T-helper 2 cell (primary cell): ENCODE measurements at regions not wholly inside any gene's neighbourhood (a gene's known extent, or its start where the extent isn't known, plus 50 kb on each side); places are given as distances from the start of the nearest gene placed in this dataset.
A peak's percentile ranks its signal among the peaks of the same experiment; 100 is the strongest.
"Not testable (repeated sequence)": the region's sequence is repeated elsewhere in the genome, so short reads cannot be mapped to it uniquely, and the experiment has no call there.

Experiments
- DNase-seq, 5 experiments: peaks; one replicate each; pipeline versions ENCODE4 v3.0.0 to v3.0.0-alpha.2; 2012 to 2022

GRCh38 chrX:35406386-35406785 is 391.8 kb upstream of the MAGEB16 start:
- DNase-seq = no peak

GRCh38 chrX:35416782-35417181 is 381.4 kb upstream of the MAGEB16 start:
- DNase-seq = no peak

- DNase-seq = no peak
Measured at GRCh38 chrX:35432056-35432455, 366.1 kb upstream of the MAGEB16 start.

GRCh38 chrX:35439034-35439660 is 359.0 kb upstream of the MAGEB16 start:
- DNase-seq = no peak

GRCh38 chrX:35439692-35440091 is 358.4 kb upstream of the MAGEB16 start:
- DNase-seq = no peak

GRCh38 chrX:35442421-35442820 is 355.7 kb upstream of the MAGEB16 start:
- no peak for DNase-seq

- not testable (repeated sequence) for DNase-seq
Measured at GRCh38 chrX:35443091-35443582, 355.0 kb upstream of the MAGEB16 start.

GRCh38 chrX:35444671-35445355 is 353.3 kb upstream of the MAGEB16 start:
- DNase-seq = no peak

GRCh38 chrX:35445912-35446311 is 352.2 kb upstream of the MAGEB16 start:
- DNase-seq = no peak

GRCh38 chrX:35456891-35457290 is 341.3 kb upstream of the MAGEB16 start:
- no peak for DNase-seq

- DNase-seq = no peak
Measured at GRCh38 chrX:35458142-35458541, 340.0 kb upstream of the MAGEB16 start.

- DNase-seq = no peak
Measured at GRCh38 chrX:35461164-35461563, 337.0 kb upstream of the MAGEB16 start.

GRCh38 chrX:35496671-35497070 is 301.5 kb upstream of the MAGEB16 start:
- DNase-seq = not testable (repeated sequence)

GRCh38 chrX:35497453-35497852 is 300.7 kb upstream of the MAGEB16 start:
- DNase-seq = not testable (repeated sequence)

- no peak for DNase-seq
Measured at GRCh38 chrX:35499071-35499862, 298.9 kb upstream of the MAGEB16 start.

GRCh38 chrX:35507701-35508100 is 290.4 kb upstream of the MAGEB16 start:
- no peak for DNase-seq

GRCh38 chrX:35548003-35548402 is 250.1 kb upstream of the MAGEB16 start:
- DNase-seq = not testable (repeated sequence)

GRCh38 chrX:35557916-35558315 is 240.2 kb upstream of the MAGEB16 start:
- DNase-seq = no peak

GRCh38 chrX:35561985-35562384 is 236.2 kb upstream of the MAGEB16 start:
- no peak for DNase-seq

GRCh38 chrX:35562395-35562794 is 235.7 kb upstream of the MAGEB16 start:
- DNase-seq = no peak

- no peak for DNase-seq
Measured at GRCh38 chrX:35590210-35590609, 207.9 kb upstream of the MAGEB16 start.

- DNase-seq = not testable (repeated sequence)
Measured at GRCh38 chrX:35611562-35611961, 186.6 kb upstream of the MAGEB16 start.

GRCh38 chrX:35617836-35618235 is 180.3 kb upstream of the MAGEB16 start:
- no peak for DNase-seq

GRCh38 chrX:35622040-35622439 is 176.1 kb upstream of the MAGEB16 start:
- DNase-seq = peak in 1 of 5 experiments; percentile 35
